GM23338 (cell line): ENCODE measurements at regions not wholly inside any gene's neighbourhood (a gene's known extent, or its start where the extent isn't known, plus 50 kb on each side); places are given as distances from the start of the nearest gene placed in this dataset.

Source experiments
- ATAC-seq: fragments of 200-7000 bp; cut with Tn5 transposase; 3 replicates; pipeline ENCODE4 v1.9.1; 2020
- DNase-seq: peaks from one replicate; pipeline ENCODE4 v3.0.0-alpha.2; 2015; ENCODE audit warnings: low spot score
- H2AFZ ChIP-seq: fragments of 200-600 bp; sonication (generic); 2 replicates; pipeline ENCODE4 v1.8.0; 2016; ENCODE audit warnings: antibody characterized with exemption, mild to moderate bottlenecking, moderate library complexity
- H3F3A ChIP-seq: fragments of 200-600 bp; sonication (generic); replicated peaks from 2 replicates; pipeline ENCODE4 v1.8.0; 2017; ENCODE audit warnings: antibody characterized with exemption, mixed run types, low read depth
- H3K27ac ChIP-seq: fragments of 200-600 bp; sonication (generic); 2 replicates; pipeline ENCODE4 v1.6.1; 2016; ENCODE audit warnings: low read depth
- H3K27me3 ChIP-seq: fragments of 200-600 bp; sonication (generic); 2 replicates; pipeline ENCODE4 v1.8.0; 2016; ENCODE audit warnings: mild to moderate bottlenecking, mixed run types, moderate library complexity; ENCODE audit not compliant: insufficient read depth
- H3K36me3 ChIP-seq: fragments of 200-600 bp; sonication (generic); 2 replicates; pipeline ENCODE4 v1.8.0; 2016; ENCODE audit warnings: mild to moderate bottlenecking; ENCODE audit not compliant: insufficient read depth
- H3K4me1 ChIP-seq: fragments of 200-600 bp; sonication (generic); 2 replicates; pipeline ENCODE4 v1.8.0; 2016; ENCODE audit warnings: mild to moderate bottlenecking, moderate library complexity; ENCODE audit not compliant: insufficient read depth
- H3K4me2 ChIP-seq: fragments of 200-600 bp; sonication (generic); 2 replicates; pipeline ENCODE4 v1.7.1; 2017; ENCODE audit warnings: mixed run types
- H3K4me3 ChIP-seq: fragments of 200-600 bp; sonication (generic); 2 replicates; pipeline ENCODE4 v1.6.1; 2016; ENCODE audit warnings: mixed run types
- H3K79me2 ChIP-seq: fragments of 200-600 bp; sonication (generic); replicated peaks from 2 replicates; pipeline ENCODE4 v1.8.0; 2017; ENCODE audit warnings: mild to moderate bottlenecking; ENCODE audit not compliant: insufficient read depth
- H3K9me2 ChIP-seq: fragments of 200-600 bp; sonication (generic); 2 replicates; pipeline ENCODE4 v1.8.0; 2017; ENCODE audit not compliant: insufficient read depth
- H4K20me1 ChIP-seq: fragments of 200-600 bp; sonication (generic); replicated peaks from 2 replicates; pipeline ENCODE4 v1.8.0; 2017; ENCODE audit warnings: mild to moderate bottlenecking; ENCODE audit not compliant: insufficient read depth
- H3K27ac Mint-ChIP-seq: 2 replicates; pipeline ENCODE4 v1.8.0; 2020; ENCODE audit warnings: inconsistent platforms, mild to moderate bottlenecking, moderate library complexity, mixed read lengths
- H3K27me3 Mint-ChIP-seq: 3 replicates; pipeline ENCODE4 v1.8.0; 2022; ENCODE audit warnings: low read depth, mild to moderate bottlenecking, moderate library complexity, mixed read lengths, inconsistent platforms; ENCODE audit not compliant: insufficient read depth, poor library complexity
- H3K36me3 Mint-ChIP-seq: 3 replicates; pipeline ENCODE4 v1.8.0; 2021; ENCODE audit warnings: low read depth, mild to moderate bottlenecking, inconsistent platforms, moderate library complexity, mixed read lengths
- H3K4me1 Mint-ChIP-seq: 3 replicates; pipeline ENCODE4 v1.8.0; 2020; ENCODE audit warnings: mild to moderate bottlenecking, inconsistent platforms, mixed read lengths
- H3K4me3 Mint-ChIP-seq: 3 replicates; pipeline ENCODE4 v1.8.0; 2021; ENCODE audit warnings: moderate library complexity, mild to moderate bottlenecking, inconsistent platforms, mixed read lengths
- H3K9me3 Mint-ChIP-seq: 3 replicates; pipeline ENCODE4 v1.8.0; 2020; ENCODE audit warnings: moderate library complexity, mild to moderate bottlenecking, inconsistent platforms, mixed read lengths
- CREB1 ChIP-seq: fragments of 250-450 bp; sonication (Bioruptor Pico); IDR thresholded peaks from 2 replicates; pipeline ENCODE4 v1.5.0; 2020; ENCODE audit warnings: low read depth, mild to moderate bottlenecking, moderate library complexity
- EZH2 ChIP-seq: fragments of 200-600 bp; sonication (generic); IDR thresholded peaks from one replicate; pipeline ENCODE4 v1.8.0; 2017; ENCODE audit warnings: antibody characterized with exemption, mild to moderate bottlenecking, low read depth; ENCODE audit not compliant: unreplicated experiment
- EZH2phosphoT487 ChIP-seq: fragments of 200-600 bp; sonication (generic); IDR thresholded peaks from one replicate; pipeline ENCODE4 v1.8.1; 2018; ENCODE audit warnings: antibody characterized with exemption; ENCODE audit not compliant: unreplicated experiment
- JUNB ChIP-seq: IDR thresholded peaks from one replicate; pipeline ENCODE4 v1.6.1; 2016; ENCODE audit warnings: antibody characterized with exemption; ENCODE audit not compliant: unreplicated experiment
- NANOG ChIP-seq: IDR thresholded peaks from 2 replicates; pipeline ENCODE4 v1.6.1; 2016; ENCODE audit warnings: antibody characterized with exemption, borderline replicate concordance
- POLR2AphosphoS5 ChIP-seq: IDR thresholded peaks from 2 replicates; pipeline ENCODE4 v1.6.1; 2016; ENCODE audit warnings: antibody characterized with exemption, low read depth
- STAT1 ChIP-seq: IDR thresholded peaks from one replicate; pipeline ENCODE4 v1.6.1; 2016; ENCODE audit warnings: antibody characterized with exemption; ENCODE audit not compliant: unreplicated experiment
- ZNF114 ChIP-seq: fragments of 250-450 bp; sonication (Bioruptor Pico); IDR thresholded peaks from 2 replicates; pipeline ENCODE4 v1.5.0; 2020; ENCODE audit warnings: mild to moderate bottlenecking, moderate library complexity
- ZNF331 ChIP-seq: fragments of 250-450 bp; sonication (Bioruptor Pico); IDR thresholded peaks from 2 replicates; pipeline ENCODE4 v1.5.0; 2020; ENCODE audit warnings: low read depth, mild to moderate bottlenecking, moderate library complexity
- TF ChIP-seq, protein P1 (sequence below), 2 experiments: fragments of 200-600 bp in 1 of 2; sonication (generic) in 1 of 2; conservative IDR thresholded peaks; 2 replicates each; pipeline versions ENCODE4 v1.5.1 to v1.6.1; 2016 to 2017; ENCODE audit warnings: antibody characterized with exemption in 2 of 2, low read depth in 2 of 2, mild to moderate bottlenecking in 2 of 2, moderate library complexity in 1 of 2
- TF ChIP-seq, protein P2 (sequence below): IDR thresholded peaks from one replicate; pipeline ENCODE4 v1.6.1; 2018; ENCODE audit warnings: antibody characterized with exemption; ENCODE audit not compliant: unreplicated experiment
- TF ChIP-seq, protein P3 (sequence below): fragments of 250-450 bp; sonication (Bioruptor Pico); IDR thresholded peaks from 2 replicates; pipeline ENCODE4 v1.5.0; 2020; ENCODE audit warnings: mild to moderate bottlenecking, moderate library complexity

DNA sequence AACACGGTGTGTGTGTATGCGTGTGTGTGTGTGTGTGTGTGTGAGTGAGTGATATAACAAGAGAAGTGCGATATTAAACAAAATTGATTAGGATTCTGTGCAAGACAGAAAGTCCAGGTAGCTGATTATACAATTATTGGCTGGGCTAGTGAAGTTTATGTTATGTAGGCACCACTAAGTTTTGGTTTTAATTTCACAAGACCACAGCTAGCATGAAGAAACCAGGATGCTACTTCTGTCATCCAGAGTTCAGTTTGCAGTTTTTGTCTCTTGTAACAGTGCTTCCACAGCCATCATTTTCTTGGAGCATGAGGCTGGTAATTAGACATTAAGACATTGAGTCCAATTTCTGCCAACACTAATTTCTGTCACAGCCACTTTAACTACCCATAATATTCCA is 1590.2 kb upstream of the B3GALT2 start (continued):
- TF ChIP-seq, protein P1, sequence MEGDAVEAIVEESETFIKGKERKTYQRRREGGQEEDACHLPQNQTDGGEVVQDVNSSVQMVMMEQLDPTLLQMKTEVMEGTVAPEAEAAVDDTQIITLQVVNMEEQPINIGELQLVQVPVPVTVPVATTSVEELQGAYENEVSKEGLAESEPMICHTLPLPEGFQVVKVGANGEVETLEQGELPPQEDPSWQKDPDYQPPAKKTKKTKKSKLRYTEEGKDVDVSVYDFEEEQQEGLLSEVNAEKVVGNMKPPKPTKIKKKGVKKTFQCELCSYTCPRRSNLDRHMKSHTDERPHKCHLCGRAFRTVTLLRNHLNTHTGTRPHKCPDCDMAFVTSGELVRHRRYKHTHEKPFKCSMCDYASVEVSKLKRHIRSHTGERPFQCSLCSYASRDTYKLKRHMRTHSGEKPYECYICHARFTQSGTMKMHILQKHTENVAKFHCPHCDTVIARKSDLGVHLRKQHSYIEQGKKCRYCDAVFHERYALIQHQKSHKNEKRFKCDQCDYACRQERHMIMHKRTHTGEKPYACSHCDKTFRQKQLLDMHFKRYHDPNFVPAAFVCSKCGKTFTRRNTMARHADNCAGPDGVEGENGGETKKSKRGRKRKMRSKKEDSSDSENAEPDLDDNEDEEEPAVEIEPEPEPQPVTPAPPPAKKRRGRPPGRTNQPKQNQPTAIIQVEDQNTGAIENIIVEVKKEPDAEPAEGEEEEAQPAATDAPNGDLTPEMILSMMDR (conservative IDR thresholded peaks at IDR 0.05; ENCODE audit: low read depth in 2 of 2): no peak

DNA sequence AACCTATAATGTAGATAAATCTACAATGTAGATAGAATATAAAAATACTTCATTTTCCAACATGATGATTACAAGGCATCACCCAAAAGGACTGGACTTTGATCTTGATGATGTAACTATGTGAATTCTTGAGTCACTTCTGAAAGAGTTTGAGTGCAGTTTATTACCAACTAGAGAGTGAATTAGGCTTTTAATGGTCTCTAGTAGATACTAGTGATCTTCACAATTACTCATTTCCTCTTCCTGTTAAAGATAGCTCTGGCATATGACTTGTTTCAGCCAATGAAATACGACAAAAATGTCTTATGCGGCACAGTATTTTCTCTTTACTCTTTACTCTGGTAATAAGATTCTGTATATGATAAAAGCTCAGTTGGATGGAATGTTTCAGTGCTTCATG is 1588.1 kb upstream of the B3GALT2 start:
- Histone ChIP-seq H3K36me3 (no peaks in the 10 kb centered on the region), H3K4me3 (no peak overlapping the region), H3K27ac (no peak overlapping the region), H3F3A (no peaks in the 10 kb centered on the region), H3K9me2 (0 out of 2 replicates have a peak, but pooled peaks cover 2% of the 10 kb centered on the region), H3K4me2 (no peak overlapping the region), H4K20me1 (no peaks in the 10 kb centered on the region), H3K4me1 (no peaks in the 10 kb centered on the region), H3K27me3 (no peaks in the 10 kb centered on the region), H3K79me2 (no peaks in the 10 kb centered on the region), H2AFZ (no peak overlapping the region)
- H3K4me1 Mint-ChIP-seq: no peaks in the 10 kb centered on the region
- H3K4me3 Mint-ChIP-seq: no peak overlapping the region
- H3K36me3 Mint-ChIP-seq: no peaks in the 10 kb centered on the region
- H3K27me3 Mint-ChIP-seq: no peaks in the 10 kb centered on the region
- DNase-seq (no peak), ATAC-seq (no peak)
- H3K9me3 Mint-ChIP-seq: no peaks in the 10 kb centered on the region
- H3K27ac Mint-ChIP-seq: no peak overlapping the region
- TF ChIP-seq, protein P1 (conservative IDR thresholded peaks at IDR 0.05; ENCODE audit: low read depth in 2 of 2): no peak
- TF ChIP-seq POLR2AphosphoS5: no peak
- no peak for TF ChIP-seq EZH2phosphoT487
- TF ChIP-seq STAT1: no peak
- TF ChIP-seq, protein P2, sequence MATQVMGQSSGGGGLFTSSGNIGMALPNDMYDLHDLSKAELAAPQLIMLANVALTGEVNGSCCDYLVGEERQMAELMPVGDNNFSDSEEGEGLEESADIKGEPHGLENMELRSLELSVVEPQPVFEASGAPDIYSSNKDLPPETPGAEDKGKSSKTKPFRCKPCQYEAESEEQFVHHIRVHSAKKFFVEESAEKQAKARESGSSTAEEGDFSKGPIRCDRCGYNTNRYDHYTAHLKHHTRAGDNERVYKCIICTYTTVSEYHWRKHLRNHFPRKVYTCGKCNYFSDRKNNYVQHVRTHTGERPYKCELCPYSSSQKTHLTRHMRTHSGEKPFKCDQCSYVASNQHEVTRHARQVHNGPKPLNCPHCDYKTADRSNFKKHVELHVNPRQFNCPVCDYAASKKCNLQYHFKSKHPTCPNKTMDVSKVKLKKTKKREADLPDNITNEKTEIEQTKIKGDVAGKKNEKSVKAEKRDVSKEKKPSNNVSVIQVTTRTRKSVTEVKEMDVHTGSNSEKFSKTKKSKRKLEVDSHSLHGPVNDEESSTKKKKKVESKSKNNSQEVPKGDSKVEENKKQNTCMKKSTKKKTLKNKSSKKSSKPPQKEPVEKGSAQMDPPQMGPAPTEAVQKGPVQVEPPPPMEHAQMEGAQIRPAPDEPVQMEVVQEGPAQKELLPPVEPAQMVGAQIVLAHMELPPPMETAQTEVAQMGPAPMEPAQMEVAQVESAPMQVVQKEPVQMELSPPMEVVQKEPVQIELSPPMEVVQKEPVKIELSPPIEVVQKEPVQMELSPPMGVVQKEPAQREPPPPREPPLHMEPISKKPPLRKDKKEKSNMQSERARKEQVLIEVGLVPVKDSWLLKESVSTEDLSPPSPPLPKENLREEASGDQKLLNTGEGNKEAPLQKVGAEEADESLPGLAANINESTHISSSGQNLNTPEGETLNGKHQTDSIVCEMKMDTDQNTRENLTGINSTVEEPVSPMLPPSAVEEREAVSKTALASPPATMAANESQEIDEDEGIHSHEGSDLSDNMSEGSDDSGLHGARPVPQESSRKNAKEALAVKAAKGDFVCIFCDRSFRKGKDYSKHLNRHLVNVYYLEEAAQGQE: no peak
- TF ChIP-seq, protein P3, sequence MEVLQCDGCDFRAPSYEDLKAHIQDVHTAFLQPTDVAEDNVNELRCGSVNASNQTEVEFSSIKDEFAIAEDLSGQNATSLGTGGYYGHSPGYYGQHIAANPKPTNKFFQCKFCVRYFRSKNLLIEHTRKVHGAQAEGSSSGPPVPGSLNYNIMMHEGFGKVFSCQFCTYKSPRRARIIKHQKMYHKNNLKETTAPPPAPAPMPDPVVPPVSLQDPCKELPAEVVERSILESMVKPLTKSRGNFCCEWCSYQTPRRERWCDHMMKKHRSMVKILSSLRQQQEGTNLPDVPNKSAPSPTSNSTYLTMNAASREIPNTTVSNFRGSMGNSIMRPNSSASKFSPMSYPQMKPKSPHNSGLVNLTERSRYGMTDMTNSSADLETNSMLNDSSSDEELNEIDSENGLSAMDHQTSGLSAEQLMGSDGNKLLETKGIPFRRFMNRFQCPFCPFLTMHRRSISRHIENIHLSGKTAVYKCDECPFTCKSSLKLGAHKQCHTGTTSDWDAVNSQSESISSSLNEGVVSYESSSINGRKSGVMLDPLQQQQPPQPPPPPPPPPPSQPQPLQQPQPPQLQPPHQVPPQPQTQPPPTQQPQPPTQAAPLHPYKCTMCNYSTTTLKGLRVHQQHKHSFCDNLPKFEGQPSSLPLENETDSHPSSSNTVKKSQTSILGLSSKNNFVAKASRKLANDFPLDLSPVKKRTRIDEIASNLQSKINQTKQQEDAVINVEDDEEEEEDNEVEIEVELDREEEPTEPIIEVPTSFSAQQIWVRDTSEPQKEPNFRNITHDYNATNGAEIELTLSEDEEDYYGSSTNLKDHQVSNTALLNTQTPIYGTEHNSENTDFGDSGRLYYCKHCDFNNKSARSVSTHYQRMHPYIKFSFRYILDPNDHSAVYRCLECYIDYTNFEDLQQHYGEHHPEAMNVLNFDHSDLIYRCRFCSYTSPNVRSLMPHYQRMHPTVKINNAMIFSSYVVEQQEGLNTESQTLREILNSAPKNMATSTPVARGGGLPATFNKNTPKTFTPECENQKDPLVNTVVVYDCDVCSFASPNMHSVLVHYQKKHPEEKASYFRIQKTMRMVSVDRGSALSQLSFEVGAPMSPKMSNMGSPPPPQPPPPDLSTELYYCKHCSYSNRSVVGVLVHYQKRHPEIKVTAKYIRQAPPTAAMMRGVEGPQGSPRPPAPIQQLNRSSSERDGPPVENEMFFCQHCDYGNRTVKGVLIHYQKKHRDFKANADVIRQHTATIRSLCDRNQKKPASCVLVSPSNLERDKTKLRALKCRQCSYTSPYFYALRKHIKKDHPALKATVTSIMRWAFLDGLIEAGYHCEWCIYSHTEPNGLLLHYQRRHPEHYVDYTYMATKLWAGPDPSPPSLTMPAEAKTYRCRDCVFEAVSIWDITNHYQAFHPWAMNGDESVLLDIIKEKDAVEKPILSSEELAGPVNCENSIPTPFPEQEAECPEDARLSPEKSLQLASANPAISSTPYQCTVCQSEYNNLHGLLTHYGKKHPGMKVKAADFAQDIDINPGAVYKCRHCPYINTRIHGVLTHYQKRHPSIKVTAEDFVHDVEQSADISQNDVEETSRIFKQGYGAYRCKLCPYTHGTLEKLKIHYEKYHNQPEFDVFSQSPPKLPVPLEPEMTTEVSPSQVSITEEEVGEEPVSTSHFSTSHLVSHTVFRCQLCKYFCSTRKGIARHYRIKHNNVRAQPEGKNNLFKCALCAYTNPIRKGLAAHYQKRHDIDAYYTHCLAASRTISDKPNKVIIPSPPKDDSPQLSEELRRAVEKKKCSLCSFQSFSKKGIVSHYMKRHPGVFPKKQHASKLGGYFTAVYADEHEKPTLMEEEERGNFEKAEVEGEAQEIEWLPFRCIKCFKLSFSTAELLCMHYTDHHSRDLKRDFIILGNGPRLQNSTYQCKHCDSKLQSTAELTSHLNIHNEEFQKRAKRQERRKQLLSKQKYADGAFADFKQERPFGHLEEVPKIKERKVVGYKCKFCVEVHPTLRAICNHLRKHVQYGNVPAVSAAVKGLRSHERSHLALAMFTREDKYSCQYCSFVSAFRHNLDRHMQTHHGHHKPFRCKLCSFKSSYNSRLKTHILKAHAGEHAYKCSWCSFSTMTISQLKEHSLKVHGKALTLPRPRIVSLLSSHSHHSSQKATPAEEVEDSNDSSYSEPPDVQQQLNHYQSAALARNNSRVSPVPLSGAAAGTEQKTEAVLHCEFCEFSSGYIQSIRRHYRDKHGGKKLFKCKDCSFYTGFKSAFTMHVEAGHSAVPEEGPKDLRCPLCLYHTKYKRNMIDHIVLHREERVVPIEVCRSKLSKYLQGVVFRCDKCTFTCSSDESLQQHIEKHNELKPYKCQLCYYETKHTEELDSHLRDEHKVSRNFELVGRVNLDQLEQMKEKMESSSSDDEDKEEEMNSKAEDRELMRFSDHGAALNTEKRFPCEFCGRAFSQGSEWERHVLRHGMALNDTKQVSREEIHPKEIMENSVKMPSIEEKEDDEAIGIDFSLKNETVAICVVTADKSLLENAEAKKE (CRISPR knock-in tag): no peak
- no peak for TF ChIP-seq CREB1 (CRISPR knock-in tag)
- TF ChIP-seq NANOG: no peak
- no peak for TF ChIP-seq EZH2
- TF ChIP-seq ZNF331: no peak
- no peak for TF ChIP-seq ZNF114 (CRISPR knock-in tag)
- TF ChIP-seq JUNB: no peak
